Parathyroid adenoma (tissue), 2 donors: ENCODE measurements at regions not wholly inside any gene's neighbourhood (a gene's known extent, or its start where the extent isn't known, plus 50 kb on each side); places are given as distances from the start of the nearest gene placed in this dataset.

Source experiments
- H2AFZ ChIP-seq: fragments of 300-600 bp; sonication (generic); one replicate; pipeline ENCODE4 v1.7.0; 2017; ENCODE audit warnings: antibody characterized with exemption, mild to moderate bottlenecking
- H3K27ac ChIP-seq: fragments of 300-600 bp; sonication (generic); one replicate; pipeline ENCODE4 v1.7.0; 2017
- H3K27me3 ChIP-seq: fragments of 300-600 bp; sonication (generic); one replicate; pipeline ENCODE4 v1.7.0; 2017; ENCODE audit warnings: low read length; ENCODE audit not compliant: control insufficient read depth, insufficient read depth
- H3K36me3 ChIP-seq: fragments of 300-600 bp; sonication (generic); one replicate; pipeline ENCODE4 v1.7.0; 2017; ENCODE audit warnings: low read length; ENCODE audit not compliant: control insufficient read depth, insufficient read depth
- H3K4me1 ChIP-seq: fragments of 300-600 bp; sonication (generic); one replicate; pipeline ENCODE4 v1.7.0; 2017; ENCODE audit warnings: control low read depth
- H3K4me2 ChIP-seq: fragments of 300-600 bp; sonication (generic); one replicate; pipeline ENCODE4 v1.7.0; 2017; ENCODE audit warnings: low read length
- H3K4me3 ChIP-seq: fragments of 300-600 bp; sonication (generic); one replicate; pipeline ENCODE4 v1.7.0; 2017; ENCODE audit warnings: low read depth, low read length
- H3K79me2 ChIP-seq: fragments of 300-600 bp; sonication (generic); one replicate; pipeline ENCODE4 v1.7.0; 2017; ENCODE audit warnings: control low read depth
- H3K9ac ChIP-seq: fragments of 300-600 bp; sonication (generic); one replicate; pipeline ENCODE4 v1.7.0; 2017; ENCODE audit warnings: mild to moderate bottlenecking
- H3K9me3 ChIP-seq: fragments of 300-600 bp; sonication (generic); one replicate; pipeline ENCODE4 v1.7.0; 2017; ENCODE audit warnings: low read length; ENCODE audit not compliant: control insufficient read depth
- TF ChIP-seq, protein P1 (sequence below): fragments of 300-600 bp; sonication (generic); IDR thresholded peaks from one replicate; pipeline ENCODE4 v1.7.0; 2017; ENCODE audit warnings: antibody characterized with exemption, mild to moderate bottlenecking
- donor health status: primary hyperparathyroidism.

- no peaks in the 10 kb centered on the region for H3K79me2 ChIP-seq
- H2AFZ ChIP-seq, result no peak overlapping the region
- H3K4me3 ChIP-seq, result no peak overlapping the region
- H3K9ac ChIP-seq, result no peak overlapping the region
- no peaks in the 10 kb centered on the region for H3K4me1 ChIP-seq
- no peaks in the 10 kb centered on the region for H3K9me3 ChIP-seq
- H3K27me3 ChIP-seq, result no peaks in the 10 kb centered on the region
- H3K4me2 ChIP-seq, result no peak overlapping the region
- H3K36me3 ChIP-seq, result no peaks in the 10 kb centered on the region
- H3K27ac ChIP-seq, result no peak overlapping the region
- TF ChIP-seq, protein P1, sequence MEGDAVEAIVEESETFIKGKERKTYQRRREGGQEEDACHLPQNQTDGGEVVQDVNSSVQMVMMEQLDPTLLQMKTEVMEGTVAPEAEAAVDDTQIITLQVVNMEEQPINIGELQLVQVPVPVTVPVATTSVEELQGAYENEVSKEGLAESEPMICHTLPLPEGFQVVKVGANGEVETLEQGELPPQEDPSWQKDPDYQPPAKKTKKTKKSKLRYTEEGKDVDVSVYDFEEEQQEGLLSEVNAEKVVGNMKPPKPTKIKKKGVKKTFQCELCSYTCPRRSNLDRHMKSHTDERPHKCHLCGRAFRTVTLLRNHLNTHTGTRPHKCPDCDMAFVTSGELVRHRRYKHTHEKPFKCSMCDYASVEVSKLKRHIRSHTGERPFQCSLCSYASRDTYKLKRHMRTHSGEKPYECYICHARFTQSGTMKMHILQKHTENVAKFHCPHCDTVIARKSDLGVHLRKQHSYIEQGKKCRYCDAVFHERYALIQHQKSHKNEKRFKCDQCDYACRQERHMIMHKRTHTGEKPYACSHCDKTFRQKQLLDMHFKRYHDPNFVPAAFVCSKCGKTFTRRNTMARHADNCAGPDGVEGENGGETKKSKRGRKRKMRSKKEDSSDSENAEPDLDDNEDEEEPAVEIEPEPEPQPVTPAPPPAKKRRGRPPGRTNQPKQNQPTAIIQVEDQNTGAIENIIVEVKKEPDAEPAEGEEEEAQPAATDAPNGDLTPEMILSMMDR, result no peak
These were observed 218.7 kb upstream of the S100G start for GRCh38 chrX:16431266-16431665.

DNA sequence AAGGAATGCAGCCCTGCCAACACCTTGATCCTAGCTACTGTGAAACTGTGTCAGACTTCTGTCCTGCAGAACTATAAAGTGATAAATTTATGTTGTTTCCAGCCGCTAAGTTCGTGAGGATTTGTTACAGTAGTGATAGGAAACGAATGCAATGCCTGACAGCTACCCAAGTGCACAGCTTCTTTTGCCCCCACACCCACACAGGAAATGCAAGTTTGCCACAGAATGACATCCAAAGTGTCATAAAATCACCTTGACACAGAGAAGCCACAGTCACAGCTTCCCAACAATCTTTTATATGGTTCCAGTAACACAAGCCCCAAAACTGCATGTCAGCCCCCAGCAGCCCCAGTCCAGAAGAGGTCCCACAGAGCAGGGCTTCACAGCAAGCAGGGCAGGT lies 216.9 kb upstream of the S100G start:
- Histone ChIP-seq H2AFZ (no peak overlapping the region), H3K4me2 (no peak overlapping the region), H3K36me3 (no peaks in the 10 kb centered on the region), H3K4me1 (no peaks in the 10 kb centered on the region), H3K4me3 (no peak overlapping the region), H3K79me2 (no peaks in the 10 kb centered on the region), H3K27ac (no peak overlapping the region), H3K27me3 (no peaks in the 10 kb centered on the region), H3K9me3 (no peaks in the 10 kb centered on the region), H3K9ac (no peak overlapping the region)
- TF ChIP-seq, protein P1, result no peak

DNA sequence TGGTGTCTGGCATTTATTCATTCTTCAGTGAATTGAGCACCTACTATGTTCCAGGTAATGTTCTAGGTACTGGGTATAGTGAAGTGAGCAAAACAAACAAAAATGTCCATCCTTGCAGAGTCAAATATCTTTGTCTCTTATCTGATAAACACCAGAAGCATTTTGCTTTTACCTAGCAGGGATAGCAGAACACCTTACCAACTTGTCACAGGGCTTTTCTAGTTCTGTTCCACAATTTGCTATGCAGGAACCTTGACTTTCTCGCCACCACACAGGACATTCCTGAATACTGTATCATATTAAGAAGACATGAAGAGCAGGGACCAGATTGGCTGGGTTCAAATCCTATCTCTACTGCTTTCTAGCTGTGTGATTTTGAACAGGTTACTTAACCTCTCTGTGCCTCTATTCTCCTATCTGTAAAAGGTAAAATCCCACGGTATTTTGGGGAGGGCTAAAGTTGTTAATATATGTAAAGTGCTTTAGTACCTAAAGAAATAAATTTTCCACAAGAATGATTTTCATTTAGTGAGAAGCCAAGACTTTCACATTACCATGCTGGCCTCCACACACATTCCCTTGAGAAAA lies 214.5 kb upstream of the S100G start:
- no peaks in the 10 kb centered on the region for H3K4me1 ChIP-seq
- no peak overlapping the region for H3K9ac ChIP-seq
- TF ChIP-seq, protein P1, result no peak
- H3K4me2 ChIP-seq, result no peak overlapping the region
- no peak overlapping the region for H3K27ac ChIP-seq
- no peaks in the 10 kb centered on the region for H3K9me3 ChIP-seq
- no peak overlapping the region for H3K4me3 ChIP-seq
- H3K79me2 ChIP-seq, result no peaks in the 10 kb centered on the region
- no peaks in the 10 kb centered on the region for H3K36me3 ChIP-seq
- H2AFZ ChIP-seq, result no peak overlapping the region
- no peaks in the 10 kb centered on the region for H3K27me3 ChIP-seq

DNA sequence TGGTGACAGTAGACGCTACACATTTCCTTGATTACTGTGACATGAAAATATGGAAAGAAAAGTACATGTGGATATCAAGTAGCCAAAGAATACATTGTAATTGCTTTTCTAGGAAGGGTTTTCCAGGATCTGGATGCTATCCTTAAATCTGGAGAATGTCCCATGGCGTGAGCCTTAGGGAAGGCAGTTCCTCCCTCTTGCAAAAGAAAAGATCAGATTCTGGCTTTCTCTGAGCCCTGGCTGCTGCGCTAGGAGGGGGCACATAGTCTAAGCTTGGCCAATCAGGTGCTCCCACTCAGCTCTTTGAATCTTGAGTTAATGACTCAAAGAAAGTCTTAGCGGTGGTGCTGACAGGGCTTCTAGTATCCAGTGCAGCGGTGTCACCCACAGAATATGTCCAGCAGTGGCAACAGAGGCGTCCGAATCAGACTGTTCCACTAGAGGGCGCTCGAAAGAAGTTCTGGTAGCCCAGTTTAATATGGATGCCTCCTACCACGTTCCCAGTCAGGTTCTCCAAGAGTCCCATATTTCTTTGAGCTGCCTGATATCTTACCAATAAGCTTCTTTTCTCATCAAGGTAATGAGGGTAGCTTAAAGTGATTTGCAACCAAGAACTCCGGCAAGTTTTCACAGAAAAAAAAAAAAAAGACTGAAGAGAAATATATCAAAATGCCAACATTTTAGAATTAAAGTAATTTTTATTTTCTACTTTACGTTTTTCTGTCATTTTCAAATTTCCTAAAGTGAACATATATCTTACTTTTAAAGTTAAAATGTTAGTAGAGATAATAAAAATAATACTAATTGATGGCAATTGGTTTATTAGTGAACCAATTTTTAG lies 213.4 kb upstream of the S100G start:
- TF ChIP-seq, protein P1, result peak; percentile 59
- H3K36me3 ChIP-seq, result no peaks in the 10 kb centered on the region
- no peaks in the 10 kb centered on the region for H3K4me1 ChIP-seq
- H3K27me3 ChIP-seq, result no peaks in the 10 kb centered on the region
- no peak overlapping the region for H3K9ac ChIP-seq
- peak overlapping the region; percentile 46 for H2AFZ ChIP-seq
- H3K4me2 ChIP-seq, result no peak overlapping the region
- no peaks in the 10 kb centered on the region for H3K9me3 ChIP-seq
- H3K79me2 ChIP-seq, result no peaks in the 10 kb centered on the region
- H3K27ac ChIP-seq, result no peak overlapping the region
- no peak overlapping the region for H3K4me3 ChIP-seq
